ENCODE measurements at regions not wholly inside any gene's neighbourhood (a gene's known extent, or its start where the extent isn't known, plus 50 kb on each side); places are given as distances from the start of the nearest gene placed in this dataset.

DNA sequence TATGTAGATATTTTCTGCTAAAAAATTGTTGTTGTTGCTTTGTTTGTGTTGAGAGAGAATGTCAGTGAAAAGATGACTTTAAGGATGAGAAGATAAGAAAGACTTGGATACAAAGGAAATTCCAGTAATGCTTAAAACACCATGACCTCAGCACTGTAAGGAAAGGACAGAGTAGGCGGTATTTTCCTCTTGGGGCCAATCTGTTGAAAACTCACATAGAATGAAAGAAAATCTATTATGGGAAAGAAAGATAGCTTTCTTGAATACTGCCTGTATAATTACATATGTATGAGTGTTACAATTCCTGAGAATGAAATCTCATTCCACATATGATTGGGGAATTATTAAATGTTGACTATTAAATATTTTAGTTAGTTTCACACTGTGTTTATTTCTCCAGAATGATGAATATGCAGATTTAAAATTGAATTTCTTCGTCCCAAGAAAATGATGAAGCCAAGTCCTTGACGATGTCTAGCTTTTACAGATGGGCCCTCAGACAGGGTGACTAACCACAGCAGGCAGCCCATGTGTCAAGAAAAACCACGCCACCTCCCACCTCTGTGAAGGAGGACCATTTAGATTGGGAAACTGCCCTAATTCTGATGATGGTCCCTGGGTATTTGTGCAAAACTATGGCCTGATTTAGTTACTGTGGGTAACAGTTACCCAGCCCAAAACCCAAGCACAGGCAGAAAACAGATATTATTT lies 49.7 kb upstream of the LMO4 start:
- Mint-ChIP-seq H3K36me3 (no peaks in the 10 kb centered on the region), H3K27ac (no peak overlapping the region), H3K4me3 (no peak overlapping the region), H3K27me3 (peaks cover 4% of the 10 kb centered on the region), H3K9me3 (peaks cover 0 to 1% (median 0%) of the 10 kb centered on the region in 7 donors), H3K4me1 (no peaks in the 10 kb centered on the region)
- Histone ChIP-seq H3K27me3 (ENCODE audit: control insufficient read depth, insufficient read depth, low read length) (no peaks in the 10 kb centered on the region), H3K4me1 (ENCODE audit: control insufficient read depth, insufficient read depth, low read length, poor library complexity, severe bottlenecking) (no peaks in the 10 kb centered on the region), H3K27ac (ENCODE audit: insufficient read depth, low read length, poor library complexity, severe bottlenecking) (no peak overlapping the region), H3K4me3 (ENCODE audit: low read depth, low read length) (no peak overlapping the region), H3K36me3 (ENCODE audit: control insufficient read depth, insufficient read depth, low read length) (no peaks in the 10 kb centered on the region), H3K9me3 (ENCODE audit: control insufficient read depth in 2 of 2, low read length in 2 of 2) (no peaks in the 10 kb centered on the region)
- ATAC-seq (ENCODE audit: low read depth in 2 of 2) (no peak), DNase-seq (no peak)
